ENCODE measurements at regions not wholly inside any gene's neighbourhood (a gene's known extent, or its start where the extent isn't known, plus 50 kb on each side); places are given as distances from the start of the nearest gene placed in this dataset.

DNA sequence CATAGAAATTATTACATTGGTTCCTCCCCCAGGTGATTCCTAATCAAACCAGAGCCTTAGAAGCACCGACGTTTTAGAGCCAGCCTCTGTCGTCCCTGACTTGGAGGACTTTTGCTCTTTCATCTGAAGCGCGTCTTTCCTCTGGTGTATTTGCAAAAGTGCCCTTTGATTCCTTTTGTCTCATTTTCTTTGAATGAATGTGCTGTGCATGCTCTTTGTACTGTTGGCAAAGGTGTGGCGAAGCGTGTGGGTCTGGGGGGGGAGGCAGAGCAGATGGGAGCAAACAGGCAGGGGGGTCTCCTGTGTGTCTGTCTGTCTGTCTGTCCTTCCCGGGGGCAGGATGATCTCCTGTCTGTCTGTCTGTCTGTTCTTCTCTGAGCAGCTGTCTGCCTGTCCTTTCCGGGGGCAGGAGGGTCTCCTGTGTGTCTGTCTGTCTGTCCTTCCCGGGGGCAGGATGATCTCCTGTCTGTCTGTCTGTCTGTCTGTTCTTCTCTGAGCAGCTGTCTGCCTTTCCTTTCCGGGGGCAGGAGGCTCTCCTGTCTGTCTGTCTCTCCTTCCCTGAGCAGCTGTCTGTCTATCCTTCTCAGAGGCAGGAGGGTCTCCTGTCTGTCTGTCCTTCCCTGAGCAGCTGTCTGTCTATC lies 205.5 kb upstream of the MYT1L start:
- H3K36me3 ChIP-seq (ENCODE audit: insufficient read depth, low read length): no peaks in the 10 kb centered on the region
- no peak overlapping the region for H3K9ac ChIP-seq (ENCODE audit: low read length)
- H2AFZ ChIP-seq (ENCODE audit: low read length): no peak overlapping the region
- no peaks in the 10 kb centered on the region for H3K79me2 ChIP-seq (ENCODE audit: insufficient read depth, low read length)
- no peaks in the 10 kb centered on the region for H4K20me1 ChIP-seq (ENCODE audit: insufficient read depth, low read length)
- no peak overlapping the region for H3K4me2 ChIP-seq (ENCODE audit: low read length)
- no peaks in the 10 kb centered on the region for H3F3A ChIP-seq (ENCODE audit: insufficient read depth, low read length)
- H3K9me3 ChIP-seq (ENCODE audit: low read length): no peaks in the 10 kb centered on the region
- H3K4me3 ChIP-seq (ENCODE audit: low read depth, low read length, poor library complexity, severe bottlenecking): no peak overlapping the region
- no peaks in the 10 kb centered on the region for H3K27me3 ChIP-seq (ENCODE audit: insufficient read depth, low read length)
- no peaks in the 10 kb centered on the region for H3K4me1 ChIP-seq (ENCODE audit: insufficient read depth, low read length, severe bottlenecking)
- H3K27ac ChIP-seq (ENCODE audit: low read depth, low read length, poor library complexity, severe bottlenecking): no peak overlapping the region
- no peaks in the 10 kb centered on the region for H3K9me2 ChIP-seq (ENCODE audit: low read depth, low read length)
- TF ChIP-seq, protein P1, sequence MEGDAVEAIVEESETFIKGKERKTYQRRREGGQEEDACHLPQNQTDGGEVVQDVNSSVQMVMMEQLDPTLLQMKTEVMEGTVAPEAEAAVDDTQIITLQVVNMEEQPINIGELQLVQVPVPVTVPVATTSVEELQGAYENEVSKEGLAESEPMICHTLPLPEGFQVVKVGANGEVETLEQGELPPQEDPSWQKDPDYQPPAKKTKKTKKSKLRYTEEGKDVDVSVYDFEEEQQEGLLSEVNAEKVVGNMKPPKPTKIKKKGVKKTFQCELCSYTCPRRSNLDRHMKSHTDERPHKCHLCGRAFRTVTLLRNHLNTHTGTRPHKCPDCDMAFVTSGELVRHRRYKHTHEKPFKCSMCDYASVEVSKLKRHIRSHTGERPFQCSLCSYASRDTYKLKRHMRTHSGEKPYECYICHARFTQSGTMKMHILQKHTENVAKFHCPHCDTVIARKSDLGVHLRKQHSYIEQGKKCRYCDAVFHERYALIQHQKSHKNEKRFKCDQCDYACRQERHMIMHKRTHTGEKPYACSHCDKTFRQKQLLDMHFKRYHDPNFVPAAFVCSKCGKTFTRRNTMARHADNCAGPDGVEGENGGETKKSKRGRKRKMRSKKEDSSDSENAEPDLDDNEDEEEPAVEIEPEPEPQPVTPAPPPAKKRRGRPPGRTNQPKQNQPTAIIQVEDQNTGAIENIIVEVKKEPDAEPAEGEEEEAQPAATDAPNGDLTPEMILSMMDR (IDR thresholded peaks at IDR 0.05; ENCODE audit: low read length): no peak

DNA sequence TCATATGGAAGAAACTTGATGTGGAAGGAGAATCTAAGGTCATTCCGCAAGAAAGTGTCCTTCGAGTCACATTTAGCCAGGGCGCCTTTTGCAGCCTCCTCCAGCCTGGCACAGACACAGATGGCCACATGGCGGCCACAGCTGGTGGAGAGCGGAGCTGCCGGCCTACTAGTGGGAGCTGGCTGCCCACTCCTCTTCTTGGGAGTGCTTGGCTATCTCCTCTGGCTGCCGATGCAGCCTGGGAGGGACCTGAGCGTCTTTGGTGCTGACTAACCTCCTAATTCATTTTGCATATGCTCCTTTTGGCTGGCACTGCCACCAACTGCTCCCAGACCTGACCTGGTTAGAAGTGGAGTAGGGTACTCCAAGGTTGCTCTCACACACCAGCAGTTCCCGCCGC lies 199.3 kb upstream of the MYT1L start:
- H3K4me2 ChIP-seq (ENCODE audit: low read length): no peak overlapping the region
- no peaks in the 10 kb centered on the region for H3K4me1 ChIP-seq (ENCODE audit: insufficient read depth, low read length, severe bottlenecking)
- H3K27me3 ChIP-seq (ENCODE audit: insufficient read depth, low read length): no peaks in the 10 kb centered on the region
- H3K9me2 ChIP-seq (ENCODE audit: low read depth, low read length): no peaks in the 10 kb centered on the region
- H3F3A ChIP-seq (ENCODE audit: insufficient read depth, low read length): no peaks in the 10 kb centered on the region
- H3K79me2 ChIP-seq (ENCODE audit: insufficient read depth, low read length): no peaks in the 10 kb centered on the region
- H3K4me3 ChIP-seq (ENCODE audit: low read depth, low read length, poor library complexity, severe bottlenecking): no peak overlapping the region
- H3K27ac ChIP-seq (ENCODE audit: low read depth, low read length, poor library complexity, severe bottlenecking): no peak overlapping the region
- H4K20me1 ChIP-seq (ENCODE audit: insufficient read depth, low read length): no peaks in the 10 kb centered on the region
- no peak for TF ChIP-seq EZH2 (IDR thresholded peaks at IDR 0.05; ENCODE audit: borderline replicate concordance, low read length)
- TF ChIP-seq, protein P1 (IDR thresholded peaks at IDR 0.05; ENCODE audit: low read length): no peak
- H2AFZ ChIP-seq (ENCODE audit: low read length): no peak overlapping the region
- no peaks in the 10 kb centered on the region for H3K36me3 ChIP-seq (ENCODE audit: insufficient read depth, low read length)
- H3K9me3 ChIP-seq (ENCODE audit: low read length): no peaks in the 10 kb centered on the region
- H3K9ac ChIP-seq (ENCODE audit: low read length): no peak overlapping the region

DNA sequence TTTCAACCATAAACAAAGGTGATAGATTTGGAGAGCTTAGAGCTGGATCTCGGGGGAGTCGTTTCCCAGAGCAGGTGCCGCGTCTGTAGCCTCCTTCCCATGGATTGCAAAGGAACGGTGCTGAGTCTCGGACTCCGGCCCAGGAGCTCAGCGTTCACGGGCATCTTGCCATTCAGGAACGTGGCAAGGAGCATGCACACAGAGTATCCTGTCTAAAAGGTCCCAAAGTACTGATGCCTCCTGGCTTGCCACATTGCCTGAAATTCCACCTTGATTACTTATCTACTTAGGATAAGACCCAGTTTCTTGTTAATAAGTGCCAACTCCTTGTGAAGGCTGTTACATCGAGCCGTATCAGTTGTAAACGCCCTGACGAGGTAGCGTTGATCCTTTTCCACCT lies 197.8 kb upstream of the MYT1L start:
- H3K36me3 ChIP-seq (ENCODE audit: insufficient read depth, low read length): no peaks in the 10 kb centered on the region

More for the DNA sequence above, 197.8 kb upstream of the MYT1L start:
- Histone ChIP-seq H3K4me3 (ENCODE audit: low read depth, low read length, poor library complexity, severe bottlenecking) (no peak overlapping the region), H3K9me3 (ENCODE audit: low read length) (no peaks in the 10 kb centered on the region), H3K27ac (ENCODE audit: low read depth, low read length, poor library complexity, severe bottlenecking) (no peak overlapping the region), H4K20me1 (ENCODE audit: insufficient read depth, low read length) (no peaks in the 10 kb centered on the region), H3F3A (ENCODE audit: insufficient read depth, low read length) (no peaks in the 10 kb centered on the region), H3K4me1 (ENCODE audit: insufficient read depth, low read length, severe bottlenecking) (no peaks in the 10 kb centered on the region), H3K9me2 (ENCODE audit: low read depth, low read length) (no peaks in the 10 kb centered on the region), H3K4me2 (ENCODE audit: low read length) (no peak overlapping the region), H3K79me2 (ENCODE audit: insufficient read depth, low read length) (no peaks in the 10 kb centered on the region), H3K27me3 (ENCODE audit: insufficient read depth, low read length) (no peaks in the 10 kb centered on the region), H2AFZ (ENCODE audit: low read length) (no peak overlapping the region), H3K9ac (ENCODE audit: low read length) (no peak overlapping the region)
- TF ChIP-seq EZH2 (IDR thresholded peaks at IDR 0.05; ENCODE audit: borderline replicate concordance, low read length): no peak
- TF ChIP-seq, protein P1 (IDR thresholded peaks at IDR 0.05; ENCODE audit: low read length): no peak
